ENCODE measurements at regions not wholly inside any gene's neighbourhood (a gene's known extent, or its start where the extent isn't known, plus 50 kb on each side); places are given as distances from the start of the nearest gene placed in this dataset.
"Not testable (repeated sequence)": the region's sequence is repeated elsewhere in the genome, so short reads cannot be mapped to it uniquely, and the experiment has no call there.

- DNase-seq (ENCODE audit: low read depth in 2 of 2) = no peak
Observed at GRCh38 chr5:68658810-68659372, 434.9 kb upstream of the SLC30A5 start.

GRCh38 chr5:68659881-68660280 is 433.9 kb upstream of the SLC30A5 start:
- DNase-seq (ENCODE audit: low read depth in 2 of 2) = no peak

GRCh38 chr5:68661237-68661636 is 432.6 kb upstream of the SLC30A5 start:
- no peak for DNase-seq (ENCODE audit: low read depth in 2 of 2)

- DNase-seq (ENCODE audit: low read depth in 2 of 2) = no peak
Observed at GRCh38 chr5:68662804-68663307, 431.0 kb upstream of the SLC30A5 start.

- no peak for DNase-seq (ENCODE audit: low read depth in 2 of 2)
Observed at GRCh38 chr5:68669864-68670575, 423.8 kb upstream of the SLC30A5 start.

- DNase-seq (ENCODE audit: low read depth in 2 of 2) = no peak
Observed at GRCh38 chr5:68673106-68673822, 420.6 kb upstream of the SLC30A5 start.

GRCh38 chr5:68673823-68674180 is 420.0 kb upstream of the SLC30A5 start:
- DNase-seq (ENCODE audit: low read depth in 2 of 2) = no peak

GRCh38 chr5:68679041-68679440 is 414.8 kb upstream of the SLC30A5 start:
- DNase-seq (ENCODE audit: low read depth in 2 of 2) = no peak

GRCh38 chr5:68680366-68680765 is 413.4 kb upstream of the SLC30A5 start:
- no peak for DNase-seq (ENCODE audit: low read depth in 2 of 2)

- DNase-seq (ENCODE audit: low read depth in 2 of 2) = no peak
Observed at GRCh38 chr5:68681929-68682328, 411.9 kb upstream of the SLC30A5 start.

- DNase-seq (ENCODE audit: low read depth in 2 of 2) = no peak
Observed at GRCh38 chr5:68682400-68683160, 411.2 kb upstream of the SLC30A5 start.

- DNase-seq (ENCODE audit: low read depth in 2 of 2) = no peak
Observed at GRCh38 chr5:68683632-68684036, 410.2 kb upstream of the SLC30A5 start.

GRCh38 chr5:68685863-68686262 is 408.0 kb upstream of the SLC30A5 start:
- no peak for DNase-seq (ENCODE audit: low read depth in 2 of 2)

- no peak for DNase-seq (ENCODE audit: low read depth in 2 of 2)
Observed at GRCh38 chr5:68688547-68688946, 405.3 kb upstream of the SLC30A5 start.

GRCh38 chr5:68689010-68689409 is 404.8 kb upstream of the SLC30A5 start:
- no peak for DNase-seq (ENCODE audit: low read depth in 2 of 2)

GRCh38 chr5:68691874-68692273 is 401.9 kb upstream of the SLC30A5 start:
- not testable (repeated sequence) for DNase-seq (ENCODE audit: low read depth in 2 of 2)

- DNase-seq (ENCODE audit: low read depth in 2 of 2) = no peak
Observed at GRCh38 chr5:68698025-68698940, 395.5 kb upstream of the SLC30A5 start.

GRCh38 chr5:68699966-68700365 is 393.8 kb upstream of the SLC30A5 start:
- DNase-seq (ENCODE audit: low read depth in 2 of 2) = no peak

- no peak for DNase-seq (ENCODE audit: low read depth in 2 of 2)
Observed at GRCh38 chr5:68707575-68707974, 386.2 kb upstream of the SLC30A5 start.

GRCh38 chr5:68708156-68708841 is 385.5 kb upstream of the SLC30A5 start:
- no peak for DNase-seq (ENCODE audit: low read depth in 2 of 2)

- no peak for DNase-seq (ENCODE audit: low read depth in 2 of 2)
Observed at GRCh38 chr5:68708842-68709170, 385.0 kb upstream of the SLC30A5 start.

All from stimulated activated CD8-positive, alpha-beta memory T cell treated with anti-CD3 and anti-CD28 coated beads, Interleukin-7, amount 100 ng/mL, for 1 hour (primary cell).